ENCODE measurements at regions not wholly inside any gene's neighbourhood (a gene's known extent, or its start where the extent isn't known, plus 50 kb on each side); places are given as distances from the start of the nearest gene placed in this dataset.
"Not testable (repeated sequence)": the region's sequence is repeated elsewhere in the genome, so short reads cannot be mapped to it uniquely, and the experiment has no call there.

DNA sequence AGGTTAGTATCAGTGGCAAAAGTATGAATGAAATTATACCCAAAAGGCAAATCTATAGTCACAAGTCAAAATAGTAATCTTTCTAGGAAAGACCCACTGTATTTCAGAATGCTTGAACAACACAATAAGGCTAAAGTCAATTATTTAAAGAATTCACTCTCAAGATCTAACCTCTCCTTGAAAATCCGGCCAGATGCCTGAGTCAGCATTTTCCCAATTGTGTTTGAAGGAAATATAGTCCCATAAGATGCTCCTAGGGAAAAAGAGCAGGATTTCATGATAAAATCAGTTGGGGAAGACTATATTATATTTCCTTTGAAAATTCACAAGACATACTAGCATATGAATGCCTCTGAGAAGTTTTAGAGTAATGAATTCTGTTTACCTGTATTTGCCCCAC, 1075.0 kb downstream of the GRM8 start:
- no peak for DNase-seq (ENCODE audit: low spot score)

DNA sequence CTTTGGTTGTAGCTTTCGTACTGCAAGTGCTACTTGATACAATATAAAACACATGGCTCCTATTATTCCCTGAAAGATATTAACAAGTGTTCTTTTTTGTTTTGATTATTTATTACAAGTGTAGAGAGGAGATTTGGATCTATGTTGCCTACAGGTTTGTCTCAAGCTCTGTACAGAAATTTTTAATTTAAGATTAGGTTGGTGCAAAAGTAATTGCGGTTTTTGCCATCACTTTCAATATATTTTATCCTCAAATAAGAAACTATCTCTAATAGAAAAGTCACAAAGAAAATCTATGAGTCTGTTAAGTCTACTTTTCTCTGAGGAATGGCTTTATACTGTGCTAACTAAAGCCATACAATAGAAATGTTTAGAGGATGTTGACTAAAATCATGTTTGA, 1086.1 kb downstream of the GRM8 start:
- no peak for DNase-seq (ENCODE audit: low spot score)

DNA sequence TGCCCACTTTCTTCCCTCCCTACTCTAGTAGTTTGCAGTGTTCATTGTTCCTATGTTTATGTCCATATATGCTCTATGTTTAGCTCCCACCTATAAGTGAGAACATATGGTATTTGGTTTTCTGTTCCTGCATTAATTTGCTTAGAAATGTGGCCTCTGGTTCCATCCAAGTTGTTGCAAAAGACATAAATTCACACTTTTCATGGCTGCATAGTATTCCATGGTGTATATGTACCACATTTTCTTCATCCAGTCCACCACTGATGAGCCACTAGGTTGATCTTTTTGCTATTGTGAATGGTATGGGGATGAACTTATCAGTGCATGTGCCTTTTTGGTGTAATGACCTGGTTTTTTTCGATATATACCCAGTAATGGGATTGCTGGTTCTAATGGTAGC, 1089.1 kb downstream of the GRM8 start:
- no peak for DNase-seq (ENCODE audit: low spot score)

- no peak for DNase-seq (ENCODE audit: low spot score)
Measured at GRCh38 chr7:126157391-126157790, 1095.3 kb downstream of the GRM8 start.

- DNase-seq (ENCODE audit: low spot score): no peak
Measured at GRCh38 chr7:126150278-126150958, 1102.3 kb downstream of the GRM8 start.

GRCh38 chr7:126140858-126141466, 1111.8 kb downstream of the GRM8 start:
- DNase-seq (ENCODE audit: low spot score): no peak

DNA sequence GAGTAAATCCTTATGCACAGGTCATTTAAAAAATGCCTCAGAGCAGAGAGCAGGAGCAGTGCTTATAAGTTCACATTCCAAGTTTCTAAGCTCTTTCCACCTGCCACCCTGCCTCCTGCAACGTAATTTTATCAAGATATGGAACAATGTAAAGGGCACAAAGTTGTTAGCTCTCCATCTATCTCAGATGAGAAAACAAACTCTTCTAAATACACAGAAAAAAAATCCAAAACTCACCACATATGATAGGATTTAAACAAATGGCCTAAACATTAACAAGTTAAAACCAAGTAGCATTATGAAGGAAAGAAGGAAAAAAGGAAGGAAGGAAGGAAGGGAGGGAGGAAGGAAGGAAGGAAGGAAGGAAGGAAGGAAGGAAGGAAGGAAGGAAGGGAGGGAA, 1132.8 kb downstream of the GRM8 start:
- no peak for DNase-seq (ENCODE audit: low spot score)

DNA sequence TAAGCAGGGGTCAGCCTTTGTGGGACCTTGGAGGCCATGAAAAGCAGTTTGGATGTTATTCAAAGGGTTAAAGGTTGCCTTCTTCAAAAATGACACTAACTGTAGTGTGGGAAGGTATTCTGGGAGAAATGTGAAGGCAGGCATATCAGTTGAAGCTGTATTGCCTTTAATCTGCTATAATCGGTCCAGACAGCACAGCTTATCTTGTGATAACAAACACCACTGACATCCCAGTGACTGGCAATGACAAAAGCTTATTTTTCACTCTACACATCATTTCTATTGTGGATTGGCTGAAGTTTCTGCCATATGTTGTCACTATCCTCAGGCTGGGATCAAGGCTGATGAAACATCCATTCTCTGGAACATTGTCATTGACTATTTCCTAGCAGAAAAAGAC, 1149.2 kb downstream of the GRM8 start:
- DNase-seq (ENCODE audit: low spot score): no peak

DNA sequence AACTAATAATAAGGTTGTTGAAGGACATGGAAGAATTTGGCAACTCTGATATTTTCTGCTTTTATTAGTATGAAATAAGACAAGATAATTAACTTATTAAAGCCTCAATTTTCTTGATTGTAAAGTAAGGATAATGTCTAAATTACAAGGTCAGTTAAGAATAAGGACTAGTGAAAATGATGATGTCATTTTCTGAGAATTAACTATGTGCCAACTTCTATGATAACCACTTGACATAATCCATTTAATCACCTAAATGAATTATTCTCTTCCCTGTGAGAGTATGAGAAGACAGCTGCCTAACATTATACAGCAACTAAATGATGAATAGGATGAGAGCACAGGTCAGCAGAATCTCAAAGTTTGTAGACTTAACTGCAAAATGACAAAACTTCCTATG, 1153.4 kb upstream of the POT1 start:
- DNase-seq (ENCODE audit: low spot score): no peak

GRCh38 chr7:126079581-126079980, 1150.0 kb upstream of the POT1 start:
- DNase-seq (ENCODE audit: low spot score): no peak

GRCh38 chr7:126079151-126079550, 1149.5 kb upstream of the POT1 start:
- DNase-seq (ENCODE audit: low spot score): no peak

DNA sequence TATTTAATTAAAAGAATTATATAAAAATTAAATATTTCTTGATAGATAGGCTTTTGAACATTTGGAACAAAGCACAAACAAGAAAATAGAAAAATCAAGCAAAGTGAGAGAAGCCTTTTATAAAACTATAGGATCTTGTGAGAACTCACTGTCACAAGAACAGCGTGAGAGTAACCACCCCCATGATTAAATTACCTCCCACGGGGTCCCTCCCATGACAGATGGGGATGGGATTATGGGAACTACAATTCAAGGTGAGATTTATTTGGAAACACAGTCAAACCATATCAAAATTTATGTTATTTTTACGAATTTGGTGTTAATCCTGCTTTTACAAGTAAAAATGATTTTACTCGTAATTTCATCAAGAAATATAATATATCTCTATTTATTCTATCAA, 1136.1 kb upstream of the POT1 start:
- DNase-seq (ENCODE audit: low spot score): no peak

GRCh38 chr7:126057979-126058378, 1128.4 kb upstream of the POT1 start:
- no peak for DNase-seq (ENCODE audit: low spot score)

DNA sequence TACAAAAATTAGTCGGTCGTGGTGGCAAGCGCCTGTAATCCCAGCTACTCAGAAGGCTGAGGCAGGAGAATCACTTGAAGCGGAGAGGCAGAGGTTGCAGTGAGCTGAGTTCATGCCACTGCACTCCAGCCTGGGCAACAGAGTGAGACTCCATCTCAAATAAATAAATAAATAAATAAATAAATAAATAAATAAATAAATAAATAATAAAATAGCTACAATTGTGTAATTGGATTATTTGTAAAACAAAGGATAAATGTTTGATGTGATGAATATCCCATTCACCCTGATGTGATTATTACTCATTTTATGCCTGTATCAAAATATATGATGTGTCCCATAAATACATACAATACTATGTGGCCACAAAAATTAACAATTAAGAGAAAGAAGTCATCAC, 1127.0 kb upstream of the POT1 start:
- DNase-seq (ENCODE audit: low spot score): not testable (repeated sequence)

- no peak for DNase-seq (ENCODE audit: low spot score)
Measured at GRCh38 chr7:126052229-126052628, 1122.6 kb upstream of the POT1 start.

- DNase-seq (ENCODE audit: low spot score): no peak
Measured at GRCh38 chr7:126044662-126045061, 1115.0 kb upstream of the POT1 start.

GRCh38 chr7:126041472-126041871, 1111.8 kb upstream of the POT1 start:
- no peak for DNase-seq (ENCODE audit: low spot score)

GRCh38 chr7:126040114-126041045, 1110.8 kb upstream of the POT1 start:
- DNase-seq (ENCODE audit: low spot score): no peak

GRCh38 chr7:126026421-126027088, 1096.9 kb upstream of the POT1 start:
- no peak for DNase-seq (ENCODE audit: low spot score)

DNA sequence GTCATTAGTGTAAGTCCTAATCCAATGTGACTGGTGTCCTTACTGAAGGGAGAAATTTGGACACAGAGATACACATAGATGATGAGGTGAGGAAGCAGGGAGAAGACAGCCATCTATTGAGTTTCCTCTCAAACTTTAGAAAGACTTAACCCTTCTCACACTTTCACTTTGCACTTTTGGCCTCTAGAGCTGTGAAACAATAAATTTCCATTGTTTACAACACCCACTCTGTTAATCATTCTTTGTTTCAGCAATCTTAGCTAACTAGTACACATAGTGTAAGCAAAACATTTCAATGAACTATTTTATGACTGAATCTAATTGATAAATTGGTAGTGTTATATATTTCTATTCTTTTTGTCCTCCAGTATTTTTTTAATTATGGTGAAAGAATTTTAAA, 1092.8 kb upstream of the POT1 start:
- DNase-seq (ENCODE audit: low spot score): no peak

DNA sequence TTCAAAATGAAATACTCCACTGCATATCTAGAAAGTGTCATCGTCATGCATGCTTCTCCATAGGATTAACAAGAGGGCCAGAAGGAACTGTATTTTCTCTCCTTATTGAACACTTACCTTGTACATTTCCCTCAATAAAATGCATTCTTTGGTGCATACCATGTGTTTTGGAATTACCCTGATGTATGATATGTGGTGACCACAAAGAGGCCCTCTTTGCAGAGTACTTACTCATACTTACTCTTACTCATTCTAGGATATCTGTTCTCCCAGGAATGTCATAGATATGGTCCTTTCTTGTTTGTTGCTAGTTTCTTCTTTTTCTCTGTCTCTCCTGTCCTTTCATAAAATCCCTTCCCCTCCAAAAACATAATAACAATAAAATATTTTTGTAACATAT, 1087.1 kb upstream of the POT1 start:
- DNase-seq (ENCODE audit: low spot score): no peak

DNA sequence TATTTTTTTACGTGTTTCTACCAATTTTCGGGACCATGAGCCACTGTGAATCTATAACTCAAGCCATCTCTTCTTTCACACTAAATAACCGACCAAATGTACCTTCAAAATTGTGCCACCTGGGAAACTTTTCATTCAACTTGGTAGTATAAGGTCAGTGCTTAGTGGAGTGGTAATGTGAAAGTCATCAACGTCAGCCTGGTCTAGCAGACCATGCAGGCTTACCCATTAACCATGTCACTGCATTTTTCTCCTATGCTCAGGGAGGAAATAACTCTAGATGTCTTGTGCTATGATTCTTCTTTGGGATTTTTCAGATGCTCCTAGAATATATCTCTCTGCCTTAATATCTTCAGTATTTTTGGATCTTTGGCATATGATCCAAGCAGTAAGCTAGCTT, 1075.4 kb upstream of the POT1 start:
- DNase-seq (ENCODE audit: low spot score): no peak

DNA sequence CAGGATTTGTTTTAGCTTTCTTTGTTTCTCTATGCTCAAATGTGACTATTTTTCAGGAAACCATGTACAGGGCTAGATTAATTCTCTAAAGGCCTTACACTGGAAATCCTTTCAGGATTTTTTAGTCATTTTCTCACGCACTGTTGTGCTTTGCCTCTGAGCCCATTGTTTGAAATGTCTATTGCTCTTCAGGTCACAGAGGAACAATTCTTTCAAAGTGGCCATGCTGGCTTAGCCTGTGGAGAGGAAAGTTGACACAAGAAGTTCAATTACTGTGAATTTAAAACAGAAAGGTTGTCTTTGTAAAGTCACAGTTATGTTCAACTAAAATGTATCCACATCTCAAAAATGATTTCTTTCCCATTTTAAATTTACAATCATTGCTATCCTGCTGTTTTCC, 1071.7 kb upstream of the POT1 start:
- DNase-seq (ENCODE audit: low spot score): no peak

All from Ammon's horn (tissue), 1 donor.